Esophagus squamous epithelium (tissue), 5 donors: ENCODE measurements at regions not wholly inside any gene's neighbourhood (a gene's known extent, or its start where the extent isn't known, plus 50 kb on each side); places are given as distances from the start of the nearest gene placed in this dataset.

Experiments
- DNase-seq: peaks from one replicate; lab custom pipeline; 2025; lab: John Stamatoyannopoulos, UW
- H3K27ac ChIP-seq, 4 donors: fragments of 200-600 bp; sonication (generic); one replicate each; pipeline ENCODE4 v1.5.1; 2016 to 2019; ENCODE audit warnings: mild to moderate bottlenecking in 1 of 4
- H3K27me3 ChIP-seq, 4 donors: fragments of 200-600 bp; sonication (generic); 1 replicate in 3 of 4; 2 replicates in 1 of 4; pipeline versions ENCODE4 v1.5.1 to v1.6.0; 2017 to 2021; ENCODE audit warnings: antibody characterized with exemption in 1 of 4
- H3K36me3 ChIP-seq, 3 donors: fragments of 200-600 bp; sonication (generic); one replicate each; pipeline ENCODE4 v1.5.1; 2016 to 2019
- H3K4me1 ChIP-seq, 3 donors: fragments of 200-600 bp; sonication (generic); one replicate each; pipeline ENCODE4 v1.5.1; 2017 to 2019
- H3K4me3 ChIP-seq, 4 donors: fragments of 200-600 bp; sonication (generic); 1 replicate in 3 of 4; 2 replicates in 1 of 4; pipeline ENCODE4 v1.5.1; 2016 to 2019; ENCODE audit warnings: mild to moderate bottlenecking in 2 of 4, moderate library complexity in 1 of 4
- H3K9me3 ChIP-seq, 3 donors: fragments of 200-600 bp; sonication (generic); one replicate each; pipeline ENCODE4 v1.5.1; 2016 to 2019
- CTCF ChIP-seq, 6 experiments: fragments of 450-650 bp in 4 of 6; fragments of 200-600 bp in 2 of 6; sonication (generic) in 2 of 6; IDR thresholded peaks; one replicate each; pipeline ENCODE4 v1.5.1; 2016 to 2019; ENCODE audit warnings: antibody characterized with exemption in 6 of 6, mild to moderate bottlenecking in 4 of 6, moderate library complexity in 4 of 6
- POLR2A ChIP-seq, 4 donors: fragments of 450-650 bp; IDR thresholded peaks; one replicate each; pipeline ENCODE4 v1.6.1; 2017; ENCODE audit warnings: antibody characterized with exemption in 4 of 4, mild to moderate bottlenecking in 4 of 4, moderate library complexity in 3 of 4
- WGBS, 2 donors: methylation state at CpG; one replicate each; pipeline ENCODE4 v1.1.5; 2018; 5-methylcytosine and 5-hydroxymethylcytosine counted together
- intact Hi-C: fragments of 100-400 bp; cut with DNase I; formaldehyde crosslinking; loops from one replicate; pipeline ENCODE4 v1.15.0; 2022
- donor health status: DM: yes; HTN: yes; CAD: no.

GRCh38 chr2:22596306-22596705 is 788.7 kb upstream of the KLHL29 start:
- Histone ChIP-seq H3K27me3 (no peaks in the 10 kb centered on the region), H3K4me3 (no peak overlapping the region), H3K36me3 (no peaks in the 10 kb centered on the region), H3K4me1 (no peaks in the 10 kb centered on the region), H3K27ac (no peak overlapping the region), H3K9me3 (no peaks in the 10 kb centered on the region)
- no peak for DNase-seq
- TF ChIP-seq CTCF (IDR thresholded peaks at IDR 0.05) = no peak
- no peak for TF ChIP-seq POLR2A (IDR thresholded peaks at IDR 0.05)
- WGBS, 2 donors = 52 to 56% methylated on average over 5 of the region's 5 CpGs
- intact Hi-C loops = no loop called here

GRCh38 chr2:22600156-22600555 is 784.8 kb upstream of the KLHL29 start:
- TF ChIP-seq POLR2A (IDR thresholded peaks at IDR 0.05) = no peak
- no peak for TF ChIP-seq CTCF (IDR thresholded peaks at IDR 0.05)
- Histone ChIP-seq H3K4me3 (no peak overlapping the region), H3K27ac (no peak overlapping the region), H3K27me3 (no peaks in the 10 kb centered on the region), H3K36me3 (no peaks in the 10 kb centered on the region), H3K4me1 (no peaks in the 10 kb centered on the region), H3K9me3 (no peaks in the 10 kb centered on the region)
- 52 to 63% methylated on average over 2 of the region's 2 CpGs for whole genome bisulfite sequencing, 2 donors
- no peak for DNase-seq
- intact Hi-C loops = no loop called here

GRCh38 chr2:22600999-22601398 is 784.0 kb upstream of the KLHL29 start:
- 35 to 53% methylated on average over 1 of the region's 1 CpG for WGBS, 2 donors
- no peaks in the 10 kb centered on the region for H3K27me3 ChIP-seq
- intact Hi-C loops = no loop called here
- no peaks in the 10 kb centered on the region for H3K36me3 ChIP-seq
- no peaks in the 10 kb centered on the region for H3K9me3 ChIP-seq
- no peak for DNase-seq
- H3K27ac ChIP-seq = no peak overlapping the region
- no peak overlapping the region for H3K4me3 ChIP-seq
- no peak for TF ChIP-seq POLR2A (IDR thresholded peaks at IDR 0.05)
- no peak for TF ChIP-seq CTCF (IDR thresholded peaks at IDR 0.05)
- no peaks in the 10 kb centered on the region for H3K4me1 ChIP-seq

GRCh38 chr2:22604136-22604535 is 780.8 kb upstream of the KLHL29 start:
- Histone ChIP-seq H3K27me3 (no peaks in the 10 kb centered on the region), H3K4me3 (no peak overlapping the region), H3K27ac (no peak overlapping the region), H3K36me3 (no peaks in the 10 kb centered on the region), H3K9me3 (no peaks in the 10 kb centered on the region), H3K4me1 (no peaks in the 10 kb centered on the region)
- TF ChIP-seq CTCF (IDR thresholded peaks at IDR 0.05) = no peak
- DNase-seq = no peak
- intact Hi-C loops = no loop called here
- 76 to 80% methylated on average over 3 to 4 of the region's 4 CpGs for WGBS, 2 donors

GRCh38 chr2:22616031-22616430 is 768.9 kb upstream of the KLHL29 start:
- Histone ChIP-seq H3K27me3 (no peaks in the 10 kb centered on the region), H3K9me3 (no peaks in the 10 kb centered on the region), H3K36me3 (no peaks in the 10 kb centered on the region), H3K4me1 (no peaks in the 10 kb centered on the region), H3K4me3 (no peak overlapping the region), H3K27ac (no peak overlapping the region)
- no peak for DNase-seq
- no peak for TF ChIP-seq POLR2A (IDR thresholded peaks at IDR 0.05)
- TF ChIP-seq CTCF (IDR thresholded peaks at IDR 0.05) = no peak
- intact Hi-C loops = no loop called here
- 88% methylated on average over 3 of the region's 3 CpGs; no CpG with 5 or more reads in 1 of the 2 donors for WGBS, 2 donors
